ENCODE measurements at regions not wholly inside any gene's neighbourhood (a gene's known extent, or its start where the extent isn't known, plus 50 kb on each side); places are given as distances from the start of the nearest gene placed in this dataset.

- Histone ChIP-seq H3K36me3 (no peaks in the 10 kb centered on the region), H3K27ac (no peak overlapping the region), H3K4me1 (no peaks in the 10 kb centered on the region), H3K9me3 (peaks cover 0 to 7% (median 4%) of the 10 kb centered on the region in 4 donors), H3K27me3 (no peaks in the 10 kb centered on the region), H3K4me3 (no peak overlapping the region)
- no peak for TF ChIP-seq EP300 (IDR thresholded peaks at IDR 0.05)
- no peak for TF ChIP-seq POLR2A (IDR thresholded peaks at IDR 0.05)
- no peak for TF ChIP-seq POLR2AphosphoS5 (IDR thresholded peaks at IDR 0.05)
- TF ChIP-seq CTCF (IDR thresholded peaks at IDR 0.05): no peak
- 88 to 92% methylated on average over 4 of the region's 4 CpGs for WGBS, 2 donors
- DNase-seq (no peak), ATAC-seq (ENCODE audit: low FRiP score in 2 of 2) (no peak)
Measured at GRCh38 chr2:133713049-133713580, 144.9 kb upstream of the NCKAP5 start.

GRCh38 chr2:133716166-133716565 lies 147.9 kb upstream of the NCKAP5 start:
- H3K36me3 ChIP-seq: no peaks in the 10 kb centered on the region
- H3K9me3 ChIP-seq: no peaks in the 10 kb centered on the region
- no peak for TF ChIP-seq CTCF (IDR thresholded peaks at IDR 0.05)
- no peak for TF ChIP-seq EP300 (IDR thresholded peaks at IDR 0.05)
- TF ChIP-seq POLR2AphosphoS5 (IDR thresholded peaks at IDR 0.05): no peak
- TF ChIP-seq POLR2A (IDR thresholded peaks at IDR 0.05): no peak
- H3K27ac ChIP-seq: no peak overlapping the region
- no peak for DNase-seq
- no peak for ATAC-seq (ENCODE audit: low FRiP score in 2 of 2)
- 45 to 50% methylated on average over 2 to 3 of the region's 3 CpGs for WGBS, 2 donors
- no peak overlapping the region for H3K4me3 ChIP-seq
- H3K27me3 ChIP-seq: no peaks in the 10 kb centered on the region
- no peaks in the 10 kb centered on the region for H3K4me1 ChIP-seq

- TF ChIP-seq POLR2A (IDR thresholded peaks at IDR 0.05) (no peak), CTCF (IDR thresholded peaks at IDR 0.05) (no peak), EP300 (IDR thresholded peaks at IDR 0.05) (no peak), POLR2AphosphoS5 (IDR thresholded peaks at IDR 0.05) (no peak)
- Histone ChIP-seq H3K9me3 (no peaks in the 10 kb centered on the region), H3K4me3 (no peak overlapping the region), H3K27me3 (no peaks in the 10 kb centered on the region), H3K36me3 (no peaks in the 10 kb centered on the region), H3K4me1 (no peaks in the 10 kb centered on the region), H3K27ac (no peak overlapping the region)
- no peak for DNase-seq
- 37 to 48% methylated on average over 3 of the region's 3 CpGs for WGBS, 2 donors
- no peak for ATAC-seq (ENCODE audit: low FRiP score in 2 of 2)
Measured at GRCh38 chr2:133717497-133717896, 149.2 kb upstream of the NCKAP5 start.

GRCh38 chr2:133718688-133719201 lies 150.5 kb upstream of the NCKAP5 start:
- TF ChIP-seq CTCF (IDR thresholded peaks at IDR 0.05) (no peak), POLR2AphosphoS5 (IDR thresholded peaks at IDR 0.05) (no peak), EP300 (IDR thresholded peaks at IDR 0.05) (no peak)
- Histone ChIP-seq H3K9me3 (no peaks in the 10 kb centered on the region), H3K36me3 (no peaks in the 10 kb centered on the region), H3K4me3 (no peak overlapping the region), H3K4me1 (no peaks in the 10 kb centered on the region), H3K27ac (no peak overlapping the region), H3K27me3 (no peaks in the 10 kb centered on the region)
- DNase-seq (no peak), ATAC-seq (ENCODE audit: low FRiP score in 2 of 2) (peak in 1 of 2 donors; percentile 60)
- WGBS, 2 donors: 89 to 92% methylated on average over 7 of the region's 7 CpGs

- no peak for TF ChIP-seq POLR2AphosphoS5 (IDR thresholded peaks at IDR 0.05)
- no peak for TF ChIP-seq EP300 (IDR thresholded peaks at IDR 0.05)
- TF ChIP-seq CTCF (IDR thresholded peaks at IDR 0.05): no peak
- no peak for TF ChIP-seq POLR2A (IDR thresholded peaks at IDR 0.05)
- Histone ChIP-seq H3K27ac (no peak overlapping the region), H3K4me1 (no peaks in the 10 kb centered on the region), H3K9me3 (no peaks in the 10 kb centered on the region), H3K36me3 (no peaks in the 10 kb centered on the region), H3K27me3 (no peaks in the 10 kb centered on the region), H3K4me3 (no peak overlapping the region)
- DNase-seq: no peak
- no peak for ATAC-seq (ENCODE audit: low FRiP score in 2 of 2)
- WGBS, 2 donors: 91 to 95% methylated on average over 2 of the region's 2 CpGs
Measured at GRCh38 chr2:133720429-133720828, 152.2 kb upstream of the NCKAP5 start.

All from upper lobe of left lung (tissue), 6 donors.